ENCODE measurements at regions not wholly inside any gene's neighbourhood (a gene's known extent, or its start where the extent isn't known, plus 50 kb on each side); places are given as distances from the start of the nearest gene placed in this dataset.

GRCh38 chr16:65937455-65937854 lies 429.0 kb upstream of the CDH5 start:
- DNase-seq = no peak

- no peak for DNase-seq
Observed at GRCh38 chr16:65936096-65936495, 430.4 kb upstream of the CDH5 start.

GRCh38 chr16:65934443-65934842 lies 432.0 kb upstream of the CDH5 start:
- no peak for DNase-seq

- no peak for DNase-seq
Observed at GRCh38 chr16:65933703-65934102, 432.8 kb upstream of the CDH5 start.

- DNase-seq = peak; percentile 34
Observed at GRCh38 chr16:65932350-65933072, 434.0 kb upstream of the CDH5 start.

- no peak for DNase-seq
Observed at GRCh38 chr16:65922923-65923322, 443.6 kb upstream of the CDH5 start.

- no peak for DNase-seq
Observed at GRCh38 chr16:65919986-65920376, 446.5 kb upstream of the CDH5 start.

GRCh38 chr16:65919145-65919985 lies 447.1 kb upstream of the CDH5 start:
- DNase-seq = no peak

- DNase-seq = no peak
Observed at GRCh38 chr16:65917466-65917865, 449.0 kb upstream of the CDH5 start.

- DNase-seq = no peak
Observed at GRCh38 chr16:65916995-65917394, 449.5 kb upstream of the CDH5 start.

- no peak for DNase-seq
Observed at GRCh38 chr16:65910291-65910690, 456.2 kb upstream of the CDH5 start.

GRCh38 chr16:65909310-65910050 lies 457.0 kb upstream of the CDH5 start:
- no peak for DNase-seq

GRCh38 chr16:65908568-65908967 lies 457.9 kb upstream of the CDH5 start:
- DNase-seq = no peak

GRCh38 chr16:65905331-65905730 lies 461.2 kb upstream of the CDH5 start:
- DNase-seq = no peak

GRCh38 chr16:65896448-65897153 lies 469.9 kb upstream of the CDH5 start:
- no peak for DNase-seq

GRCh38 chr16:65895906-65896305 lies 470.6 kb upstream of the CDH5 start:
- DNase-seq = no peak

- DNase-seq = no peak
Observed at GRCh38 chr16:65895486-65895885, 471.0 kb upstream of the CDH5 start.

GRCh38 chr16:65890203-65890602 lies 476.3 kb upstream of the CDH5 start:
- DNase-seq = no peak

GRCh38 chr16:65889533-65889966 lies 476.9 kb upstream of the CDH5 start:
- no peak for DNase-seq

GRCh38 chr16:65888201-65888600 lies 478.3 kb upstream of the CDH5 start:
- no peak for DNase-seq

GRCh38 chr16:65884018-65884417 lies 482.5 kb upstream of the CDH5 start:
- no peak for DNase-seq

GRCh38 chr16:65878347-65878746 lies 488.1 kb upstream of the CDH5 start:
- no peak for DNase-seq

GRCh38 chr16:65876624-65877023 lies 489.9 kb upstream of the CDH5 start:
- no peak for DNase-seq
